Gastrocnemius medialis (tissue), 4 donors: ENCODE measurements at regions not wholly inside any gene's neighbourhood (a gene's known extent, or its start where the extent isn't known, plus 50 kb on each side); places are given as distances from the start of the nearest gene placed in this dataset.

Experiments
- ATAC-seq, 2 donors: fragments of 150-250 bp; one replicate each; pipeline ENCODE4 v1.9.1; 2016
- DNase-seq, 2 donors: peaks; one replicate each; pipeline ENCODE4 v3.0.0-alpha.2; 2019
- H3K27ac ChIP-seq, 4 donors: fragments of 200-600 bp; sonication (generic); 1 replicate in 1 of 4; 2 replicates in 3 of 4; pipeline ENCODE4 v1.5.1; 2016 to 2018; ENCODE audit warnings: mild to moderate bottlenecking in 2 of 4, moderate library complexity in 1 of 4
- H3K27me3 ChIP-seq, 3 donors: fragments of 200-600 bp; sonication (generic) in 2 of 3; 1 replicate in 1 of 3; 2 replicates in 2 of 3; pipeline versions ENCODE4 v1.5.1 to v1.6.0; 2016 to 2019; ENCODE audit warnings: mild to moderate bottlenecking in 1 of 3, moderate library complexity in 1 of 3
- H3K36me3 ChIP-seq, 2 donors: fragments of 200-600 bp; sonication (generic) in 1 of 2; one replicate each; pipeline ENCODE4 v1.5.1; 2017 to 2018
- H3K4me1 ChIP-seq, 2 donors: fragments of 200-600 bp; sonication (generic) in 1 of 2; one replicate each; pipeline ENCODE4 v1.5.1; 2016 to 2017; ENCODE audit warnings: mild to moderate bottlenecking in 2 of 2
- H3K4me3 ChIP-seq, 4 donors: fragments of 200-600 bp; sonication (generic) in 3 of 4; 1 replicate in 1 of 4; 2 replicates in 3 of 4; pipeline ENCODE4 v1.5.1; 2016 to 2019; ENCODE audit warnings: mild to moderate bottlenecking in 2 of 4
- H3K9me3 ChIP-seq, 3 donors: fragments of 200-600 bp; sonication (generic) in 2 of 3; 1 replicate in 1 of 3; 2 replicates in 2 of 3; pipeline ENCODE4 v1.5.1; 2016 to 2019
- POLR2A ChIP-seq, 2 donors: fragments of 450-650 bp; IDR thresholded peaks; one replicate each; pipeline ENCODE4 v1.6.1; 2017; ENCODE audit warnings: antibody characterized with exemption in 2 of 2, mild to moderate bottlenecking in 2 of 2, moderate library complexity in 2 of 2
- in situ Hi-C, 4 donors: fragments of 200-750 bp; cut with MboI; loops; one replicate each; pipeline versions ENCODE4 v1.15.0 to v1.8.0; 2017; ENCODE audit warnings: low sequenced_read_pairs in 4 of 4
- intact Hi-C: fragments of 100-400 bp; cut with DNase I; formaldehyde crosslinking; loops from one replicate; pipeline ENCODE4 v1.15.1; 2023; ENCODE audit warnings: low total_unique reads
- TF ChIP-seq, protein P1 (sequence below), 5 experiments: fragments of 450-650 bp in 3 of 5; fragments of 200-600 bp in 2 of 5; sonication (generic) in 2 of 5; IDR thresholded peaks in 4 of 5; conservative IDR thresholded peaks in 1 of 5; 1 replicate in 4 of 5; 2 replicates in 1 of 5; pipeline ENCODE4 v1.5.1; 2016 to 2019; ENCODE audit warnings: antibody characterized with exemption in 5 of 5, mild to moderate bottlenecking in 3 of 5, moderate library complexity in 3 of 5

DNA sequence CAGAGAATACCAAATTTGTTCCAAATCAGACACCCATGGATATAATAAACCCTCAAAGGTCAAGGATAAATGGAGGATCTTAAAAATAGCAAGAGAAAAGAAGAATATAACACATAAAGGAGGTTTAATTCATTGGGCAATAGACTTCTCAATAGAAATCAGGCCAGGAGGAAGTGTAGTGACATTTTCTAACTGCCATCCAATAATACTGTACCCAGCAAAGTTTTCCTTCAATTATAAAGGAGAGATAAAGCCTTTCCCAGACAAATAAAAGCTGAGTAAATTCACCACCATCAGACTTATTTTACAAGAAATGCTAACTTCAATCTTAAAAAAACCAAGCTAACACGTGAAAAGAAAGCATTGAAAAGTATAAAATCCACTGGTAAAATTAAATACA is 121.6 kb downstream of the MSTN start:
- TF ChIP-seq, protein P1, sequence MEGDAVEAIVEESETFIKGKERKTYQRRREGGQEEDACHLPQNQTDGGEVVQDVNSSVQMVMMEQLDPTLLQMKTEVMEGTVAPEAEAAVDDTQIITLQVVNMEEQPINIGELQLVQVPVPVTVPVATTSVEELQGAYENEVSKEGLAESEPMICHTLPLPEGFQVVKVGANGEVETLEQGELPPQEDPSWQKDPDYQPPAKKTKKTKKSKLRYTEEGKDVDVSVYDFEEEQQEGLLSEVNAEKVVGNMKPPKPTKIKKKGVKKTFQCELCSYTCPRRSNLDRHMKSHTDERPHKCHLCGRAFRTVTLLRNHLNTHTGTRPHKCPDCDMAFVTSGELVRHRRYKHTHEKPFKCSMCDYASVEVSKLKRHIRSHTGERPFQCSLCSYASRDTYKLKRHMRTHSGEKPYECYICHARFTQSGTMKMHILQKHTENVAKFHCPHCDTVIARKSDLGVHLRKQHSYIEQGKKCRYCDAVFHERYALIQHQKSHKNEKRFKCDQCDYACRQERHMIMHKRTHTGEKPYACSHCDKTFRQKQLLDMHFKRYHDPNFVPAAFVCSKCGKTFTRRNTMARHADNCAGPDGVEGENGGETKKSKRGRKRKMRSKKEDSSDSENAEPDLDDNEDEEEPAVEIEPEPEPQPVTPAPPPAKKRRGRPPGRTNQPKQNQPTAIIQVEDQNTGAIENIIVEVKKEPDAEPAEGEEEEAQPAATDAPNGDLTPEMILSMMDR (IDR thresholded peaks at IDR 0.05 in 4 of 5, conservative IDR thresholded peaks at IDR 0.05 in 1 of 5), result no peak
- TF ChIP-seq POLR2A (IDR thresholded peaks at IDR 0.05), result no peak

DNA sequence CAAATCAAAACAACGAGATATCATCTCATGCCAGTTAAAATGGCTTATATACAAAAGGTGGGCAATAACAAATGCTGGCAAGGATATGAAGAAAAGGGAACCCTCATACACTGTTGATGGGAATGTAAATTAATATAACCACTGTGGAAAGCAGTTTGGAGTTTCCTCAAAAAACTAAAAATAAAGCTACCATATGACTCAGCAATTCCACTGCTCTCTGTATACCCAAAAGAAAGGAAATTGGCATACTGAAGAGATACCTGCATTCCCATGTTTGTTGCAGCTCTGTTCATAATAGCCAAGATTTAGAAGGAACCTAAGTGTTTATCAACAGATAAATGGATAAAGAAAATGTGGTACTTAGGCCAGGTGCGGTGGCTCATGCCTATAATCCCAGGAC is 124.8 kb downstream of the MSTN start:
- no peak overlapping the region for H3K27ac ChIP-seq

More for the DNA sequence above, 121.6 kb downstream of the MSTN start:
- H3K27me3 ChIP-seq, result no peaks in the 10 kb centered on the region
- H3K4me3 ChIP-seq, result no peak overlapping the region
- no peak overlapping the region for H3K27ac ChIP-seq
- DNase-seq, result no peak
- no peaks in the 10 kb centered on the region for H3K4me1 ChIP-seq
- intact Hi-C loops, result no loop called here
- in situ Hi-C loops, result no loop called here
- H3K36me3 ChIP-seq, result no peaks in the 10 kb centered on the region
- H3K9me3 ChIP-seq, result no peaks in the 10 kb centered on the region
- no peak for ATAC-seq

DNA sequence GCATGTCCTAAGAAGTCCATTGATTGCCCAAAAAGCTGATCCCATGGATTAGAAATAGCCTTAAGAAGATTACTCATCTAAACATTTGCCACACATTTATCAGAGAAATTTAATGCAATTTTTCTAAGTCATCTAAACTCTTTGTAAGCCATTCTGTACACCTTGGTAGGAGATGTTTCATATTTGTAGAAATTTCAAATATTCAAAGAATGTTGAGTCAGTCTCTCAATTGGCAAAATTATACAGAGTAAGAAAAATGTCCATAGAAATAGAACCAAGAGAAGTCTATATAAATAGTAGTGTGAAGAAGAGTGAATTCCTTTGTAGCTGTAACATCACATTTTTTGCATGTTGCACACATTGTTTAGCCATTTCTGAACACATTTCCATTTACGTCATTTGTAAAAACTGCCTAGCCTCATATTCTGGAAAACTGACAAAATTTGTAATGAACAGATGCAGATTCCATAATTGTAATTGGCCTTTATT is 128.6 kb downstream of the MSTN start:
- no peak overlapping the region for H3K4me3 ChIP-seq
- TF ChIP-seq, protein P1 (IDR thresholded peaks at IDR 0.05 in 4 of 5, conservative IDR thresholded peaks at IDR 0.05 in 1 of 5), result no peak
- no peak for TF ChIP-seq POLR2A (IDR thresholded peaks at IDR 0.05)
- H3K27ac ChIP-seq, result no peak overlapping the region
- no peaks in the 10 kb centered on the region for H3K36me3 ChIP-seq
- no peak for DNase-seq
- no peaks in the 10 kb centered on the region for H3K9me3 ChIP-seq
- in situ Hi-C loops, result no loop called here
- intact Hi-C loops, result no loop called here
- no peaks in the 10 kb centered on the region for H3K4me1 ChIP-seq
- H3K27me3 ChIP-seq, result no peaks in the 10 kb centered on the region
- ATAC-seq, result no peak

More for the DNA sequence above, 124.8 kb downstream of the MSTN start:
- Histone ChIP-seq H3K27me3 (no peaks in the 10 kb centered on the region), H3K4me3 (no peak overlapping the region), H3K9me3 (no peaks in the 10 kb centered on the region), H3K4me1 (no peaks in the 10 kb centered on the region), H3K36me3 (no peaks in the 10 kb centered on the region)
- DNase-seq, result no peak
- no peak for ATAC-seq
- TF ChIP-seq, protein P1 (IDR thresholded peaks at IDR 0.05 in 4 of 5, conservative IDR thresholded peaks at IDR 0.05 in 1 of 5), result no peak
- no peak for TF ChIP-seq POLR2A (IDR thresholded peaks at IDR 0.05)
- intact Hi-C loops, result no loop called here
- in situ Hi-C loops, result no loop called here

- Histone ChIP-seq H3K27ac (no peak overlapping the region), H3K9me3 (no peaks in the 10 kb centered on the region), H3K27me3 (no peaks in the 10 kb centered on the region), H3K4me3 (no peak overlapping the region), H3K36me3 (no peaks in the 10 kb centered on the region), H3K4me1 (no peaks in the 10 kb centered on the region)
- ATAC-seq (no peak), DNase-seq (no peak)
- intact Hi-C loops, result no loop called here
- in situ Hi-C loops, result no loop called here
- no peak for TF ChIP-seq POLR2A (IDR thresholded peaks at IDR 0.05)
- TF ChIP-seq, protein P1 (IDR thresholded peaks at IDR 0.05 in 4 of 5, conservative IDR thresholded peaks at IDR 0.05 in 1 of 5), result no peak
These were observed 129.5 kb downstream of the MSTN start for GRCh38 chr2:189933041-189933440.

- Histone ChIP-seq H3K36me3 (no peaks in the 10 kb centered on the region), H3K4me1 (no peaks in the 10 kb centered on the region), H3K4me3 (no peak overlapping the region), H3K9me3 (no peaks in the 10 kb centered on the region), H3K27ac (no peak overlapping the region), H3K27me3 (no peaks in the 10 kb centered on the region)
- in situ Hi-C loops (no loop called here), intact Hi-C loops (no loop called here)
- TF ChIP-seq POLR2A (IDR thresholded peaks at IDR 0.05), result no peak
- TF ChIP-seq, protein P1 (IDR thresholded peaks at IDR 0.05 in 4 of 5, conservative IDR thresholded peaks at IDR 0.05 in 1 of 5), result no peak
- ATAC-seq (no peak), DNase-seq (no peak)
These were observed 134.7 kb downstream of the MSTN start for GRCh38 chr2:189927823-189928222.
